ENCODE measurements at regions not wholly inside any gene's neighbourhood (a gene's known extent, or its start where the extent isn't known, plus 50 kb on each side); places are given as distances from the start of the nearest gene placed in this dataset.

DNA sequence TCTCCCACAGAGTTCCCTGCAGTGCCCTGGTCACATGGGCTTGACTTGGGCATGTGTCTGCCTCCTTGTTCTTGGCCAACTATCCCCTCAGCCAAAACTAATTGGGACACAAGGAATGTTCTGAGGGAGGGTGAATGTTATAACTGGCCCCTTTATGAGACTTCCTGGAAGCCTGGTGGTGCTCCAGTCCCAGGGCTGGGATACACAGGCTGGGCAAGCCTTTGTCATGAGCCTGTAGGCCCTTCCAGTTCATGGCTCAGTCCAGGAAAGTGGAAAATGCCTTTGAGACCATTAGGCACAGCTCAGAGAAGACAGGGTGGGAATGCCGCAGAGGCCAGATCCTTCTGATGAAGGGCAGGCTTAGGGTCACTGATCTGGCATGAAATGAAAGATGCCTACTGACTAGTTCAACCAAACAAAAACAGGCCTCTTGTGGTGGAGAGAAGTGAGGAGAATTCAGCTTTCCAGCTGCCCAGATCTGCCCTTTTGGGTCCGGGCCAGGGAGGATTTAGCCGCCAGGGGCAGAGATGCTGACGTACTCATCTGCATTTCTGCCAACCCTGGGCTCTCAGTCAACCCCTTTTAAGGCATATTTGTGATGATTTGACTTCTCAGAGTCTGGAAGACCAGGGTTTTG, 961.5 kb downstream of the KCNMA1 start:
- Histone ChIP-seq H3K4me3 (no peak overlapping the region), H3K36me3 (ENCODE audit: control insufficient read depth, insufficient read depth, low read length) (no peaks in the 10 kb centered on the region), H3K4me2 (ENCODE audit: insufficient read depth, low read length) (no peak overlapping the region), H3K27me3 (ENCODE audit: control insufficient read depth in 2 of 2, insufficient read depth in 2 of 2, low read length in 2 of 2) (no peaks in the 10 kb centered on the region), H3K79me2 (ENCODE audit: control insufficient read depth, insufficient read depth, low read length) (no peaks in the 10 kb centered on the region), H3K4me1 (replicated peaks in 1 of 2; ENCODE audit: control insufficient read depth in 2 of 2, insufficient read depth in 2 of 2, low read length in 2 of 2) (no peaks in the 10 kb centered on the region), H3K9me3 (replicated peaks; ENCODE audit: control insufficient read depth, insufficient read depth, low read depth, low read length) (no peaks in the 10 kb centered on the region), H4K20me1 (replicated peaks; ENCODE audit: control insufficient read depth, insufficient read depth, low read length) (no peaks in the 10 kb centered on the region), H2AFZ (ENCODE audit: low read depth, low read length) (no peak overlapping the region), H3K9ac (ENCODE audit: insufficient read depth in 1 of 2, low read depth in 2 of 2, low read length in 2 of 2) (no peak overlapping the region), H3K27ac (ENCODE audit: extremely low read depth, low read depth, low read length) (no peak overlapping the region), H3K9me1 (ENCODE audit: control insufficient read depth, insufficient read depth, low read length) (no peaks in the 10 kb centered on the region)
- ChIA-PET POLR2A (no interaction called here), CTCF (ENCODE audit: low intra/inter-chr PET ratio) (no interaction called here)
- no TSS peak for BruUV-seq (replicated peaks)
- FAIRE-seq (no peak), ATAC-seq (no peak), DNase-seq (ENCODE audit: extremely low read depth in 1 of 4, low spot score in 3 of 4) (no peak)
- in situ Hi-C loops (cut with MboI) = no loop called here
- 0% methylated on average over 4 of the region's 4 CpGs for WGBS (ENCODE audit: insufficient coverage, low coverage, missing lambda C conversion rate)
- TF ChIP-seq, protein P1, sequence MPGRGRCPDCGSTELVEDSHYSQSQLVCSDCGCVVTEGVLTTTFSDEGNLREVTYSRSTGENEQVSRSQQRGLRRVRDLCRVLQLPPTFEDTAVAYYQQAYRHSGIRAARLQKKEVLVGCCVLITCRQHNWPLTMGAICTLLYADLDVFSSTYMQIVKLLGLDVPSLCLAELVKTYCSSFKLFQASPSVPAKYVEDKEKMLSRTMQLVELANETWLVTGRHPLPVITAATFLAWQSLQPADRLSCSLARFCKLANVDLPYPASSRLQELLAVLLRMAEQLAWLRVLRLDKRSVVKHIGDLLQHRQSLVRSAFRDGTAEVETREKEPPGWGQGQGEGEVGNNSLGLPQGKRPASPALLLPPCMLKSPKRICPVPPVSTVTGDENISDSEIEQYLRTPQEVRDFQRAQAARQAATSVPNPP (IDR thresholded peaks at IDR 0.05; ENCODE audit: borderline replicate concordance, insufficient read depth, insufficient read length) = no peak
- TF ChIP-seq CREBBP (IDR thresholded peaks at IDR 0.05; ENCODE audit: low read depth, low read length) = no peak
- TF ChIP-seq ESRRA (IDR thresholded peaks at IDR 0.05; ENCODE audit: borderline replicate concordance, low read depth) = no peak
- no peak for TF ChIP-seq ZNF436 (CRISPR knock-in tag; IDR thresholded peaks at IDR 0.05)
- TF ChIP-seq, protein P2, sequence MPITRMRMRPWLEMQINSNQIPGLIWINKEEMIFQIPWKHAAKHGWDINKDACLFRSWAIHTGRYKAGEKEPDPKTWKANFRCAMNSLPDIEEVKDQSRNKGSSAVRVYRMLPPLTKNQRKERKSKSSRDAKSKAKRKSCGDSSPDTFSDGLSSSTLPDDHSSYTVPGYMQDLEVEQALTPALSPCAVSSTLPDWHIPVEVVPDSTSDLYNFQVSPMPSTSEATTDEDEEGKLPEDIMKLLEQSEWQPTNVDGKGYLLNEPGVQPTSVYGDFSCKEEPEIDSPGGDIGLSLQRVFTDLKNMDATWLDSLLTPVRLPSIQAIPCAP (CRISPR knock-in tag; IDR thresholded peaks at IDR 0.05; ENCODE audit: borderline replicate concordance) = no peak
- TF ChIP-seq NFIX (CRISPR knock-in tag; IDR thresholded peaks at IDR 0.05; ENCODE audit: low read depth) = no peak
- TF ChIP-seq, protein P3, sequence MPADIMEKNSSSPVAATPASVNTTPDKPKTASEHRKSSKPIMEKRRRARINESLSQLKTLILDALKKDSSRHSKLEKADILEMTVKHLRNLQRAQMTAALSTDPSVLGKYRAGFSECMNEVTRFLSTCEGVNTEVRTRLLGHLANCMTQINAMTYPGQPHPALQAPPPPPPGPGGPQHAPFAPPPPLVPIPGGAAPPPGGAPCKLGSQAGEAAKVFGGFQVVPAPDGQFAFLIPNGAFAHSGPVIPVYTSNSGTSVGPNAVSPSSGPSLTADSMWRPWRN (IDR thresholded peaks at IDR 0.05; ENCODE audit: low read depth) = no peak
- TF ChIP-seq MIER1 (IDR thresholded peaks at IDR 0.05; ENCODE audit: low read depth) = no peak
- no peak for TF ChIP-seq TEAD1 (CRISPR knock-in tag; IDR thresholded peaks at IDR 0.05)
- no peak for TF ChIP-seq CCAR2 (IDR thresholded peaks at IDR 0.05; ENCODE audit: low read depth, low read length)
- no peak for TF ChIP-seq NCOR1 (IDR thresholded peaks at IDR 0.05)
- intact Hi-C loops (cut with micrococcal nuclease) = no loop called here

Data from K562 (cell line).